Gastroesophageal sphincter (tissue), 4 donors: ENCODE measurements at regions not wholly inside any gene's neighbourhood (a gene's known extent, or its start where the extent isn't known, plus 50 kb on each side); places are given as distances from the start of the nearest gene placed in this dataset.

Experiments used
- ATAC-seq: fragments of 150-250 bp; one replicate; pipeline ENCODE4 v1.9.1; 2016; ENCODE audit warnings: mild to moderate bottlenecking, moderate library complexity
- H3K27ac ChIP-seq, 4 donors: fragments of 200-600 bp; sonication (generic) in 3 of 4; 1 replicate in 3 of 4; 2 replicates in 1 of 4; pipeline ENCODE4 v1.5.1; 2016 to 2019
- H3K27me3 ChIP-seq: fragments of 200-600 bp; sonication (generic); one replicate; pipeline ENCODE4 v1.5.1; 2019
- H3K36me3 ChIP-seq, 2 donors: fragments of 200-600 bp; sonication (generic); one replicate each; pipeline ENCODE4 v1.5.1; 2019; ENCODE audit warnings: control low read depth in 1 of 2
- H3K4me1 ChIP-seq, 3 donors: fragments of 200-600 bp; sonication (generic); 1 replicate in 2 of 3; 2 replicates in 1 of 3; pipeline ENCODE4 v1.5.1; 2016 to 2019; ENCODE audit warnings: control low read depth in 2 of 3
- H3K4me3 ChIP-seq, 2 donors: fragments of 200-600 bp; sonication (generic); one replicate each; pipeline ENCODE4 v1.5.1; 2019; ENCODE audit warnings: mild to moderate bottlenecking in 1 of 2, moderate library complexity in 1 of 2
- H3K9me3 ChIP-seq, 3 donors: fragments of 200-600 bp; sonication (generic); one replicate each; pipeline ENCODE4 v1.5.1; 2017 to 2019; ENCODE audit warnings: control low read depth in 2 of 3
- CTCF ChIP-seq, 4 experiments: fragments of 200-600 bp in 2 of 4; fragments of 450-650 bp in 2 of 4; sonication (generic) in 1 of 4; IDR thresholded peaks; one replicate each; pipeline ENCODE4 v1.5.1; 2017 to 2019; ENCODE audit warnings: antibody characterized with exemption in 4 of 4, mild to moderate bottlenecking in 2 of 4, moderate library complexity in 2 of 4
- EP300 ChIP-seq: sonication (generic); formaldehyde crosslinking; IDR thresholded peaks from one replicate; pipeline ENCODE4 v1.6.1; 2017; ENCODE audit warnings: antibody characterized with exemption, mild to moderate bottlenecking
- POLR2A ChIP-seq, 2 donors: fragments of 450-650 bp; IDR thresholded peaks; one replicate each; pipeline ENCODE4 v1.6.1; 2017; ENCODE audit warnings: antibody characterized with exemption in 2 of 2, mild to moderate bottlenecking in 2 of 2, moderate library complexity in 1 of 2
- POLR2AphosphoS5 ChIP-seq: sonication (generic); formaldehyde crosslinking; IDR thresholded peaks from one replicate; pipeline ENCODE4 v1.6.1; 2017; ENCODE audit warnings: antibody characterized with exemption
- WGBS, 2 donors: methylation state at CpG; one replicate each; pipeline ENCODE4 v1.1.5; 2018; ENCODE audit warnings: low coverage in 1 of 2; 5-methylcytosine and 5-hydroxymethylcytosine counted together

GRCh38 chr18:46379323-46379950, 275.3 kb downstream of the HAUS1 start:
- 84 to 89% methylated on average over 3 to 9 of the region's 11 CpGs for WGBS, 2 donors
- H3K36me3 ChIP-seq: no peaks in the 10 kb centered on the region
- no peak overlapping the region for H3K4me3 ChIP-seq
- H3K9me3 ChIP-seq: no peaks in the 10 kb centered on the region
- H3K27ac ChIP-seq: no peak overlapping the region
- no peaks in the 10 kb centered on the region for H3K4me1 ChIP-seq
- no peak for TF ChIP-seq POLR2A (IDR thresholded peaks at IDR 0.05)
- TF ChIP-seq CTCF (IDR thresholded peaks at IDR 0.05): no peak
- TF ChIP-seq POLR2AphosphoS5: no peak
- no peak for TF ChIP-seq EP300
- no peaks in the 10 kb centered on the region for H3K27me3 ChIP-seq
- ATAC-seq: no peak

GRCh38 chr18:46385124-46385523, 271.9 kb downstream of the LOXHD1 start:
- ATAC-seq: no peak
- H3K9me3 ChIP-seq: no peaks in the 10 kb centered on the region
- 100% methylated on average over 2 of the region's 2 CpGs; no CpG with 5 or more reads in 1 of the 2 donors for WGBS, 2 donors
- TF ChIP-seq CTCF (IDR thresholded peaks at IDR 0.05): no peak
- TF ChIP-seq EP300: no peak
- TF ChIP-seq POLR2A (IDR thresholded peaks at IDR 0.05): no peak
- TF ChIP-seq POLR2AphosphoS5: no peak
- H3K4me3 ChIP-seq: no peak overlapping the region
- H3K27me3 ChIP-seq: no peaks in the 10 kb centered on the region
- no peaks in the 10 kb centered on the region for H3K36me3 ChIP-seq
- no peak overlapping the region for H3K27ac ChIP-seq
- H3K4me1 ChIP-seq: peaks cover 8 to 28% (median 11%) of the 10 kb centered on the region in 3 donors

GRCh38 chr18:46386788-46387187, 270.2 kb downstream of the LOXHD1 start:
- Histone ChIP-seq H3K27me3 (no peaks in the 10 kb centered on the region), H3K9me3 (no peaks in the 10 kb centered on the region), H3K36me3 (no peaks in the 10 kb centered on the region), H3K27ac (peak overlapping the region in 3 of 4 donors; percentile 19 to 64 (median 64)), H3K4me3 (no peak overlapping the region), H3K4me1 (peaks cover 8 to 28% (median 11%) of the 10 kb centered on the region in 3 donors)
- no peak for TF ChIP-seq EP300
- TF ChIP-seq POLR2AphosphoS5: peak; percentile 46
- TF ChIP-seq POLR2A (IDR thresholded peaks at IDR 0.05): no peak
- no peak for TF ChIP-seq CTCF (IDR thresholded peaks at IDR 0.05)
- ATAC-seq: peak; percentile 65
- 21% methylated on average over 5 of the region's 5 CpGs; no CpG with 5 or more reads in 1 of the 2 donors for WGBS, 2 donors

DNA sequence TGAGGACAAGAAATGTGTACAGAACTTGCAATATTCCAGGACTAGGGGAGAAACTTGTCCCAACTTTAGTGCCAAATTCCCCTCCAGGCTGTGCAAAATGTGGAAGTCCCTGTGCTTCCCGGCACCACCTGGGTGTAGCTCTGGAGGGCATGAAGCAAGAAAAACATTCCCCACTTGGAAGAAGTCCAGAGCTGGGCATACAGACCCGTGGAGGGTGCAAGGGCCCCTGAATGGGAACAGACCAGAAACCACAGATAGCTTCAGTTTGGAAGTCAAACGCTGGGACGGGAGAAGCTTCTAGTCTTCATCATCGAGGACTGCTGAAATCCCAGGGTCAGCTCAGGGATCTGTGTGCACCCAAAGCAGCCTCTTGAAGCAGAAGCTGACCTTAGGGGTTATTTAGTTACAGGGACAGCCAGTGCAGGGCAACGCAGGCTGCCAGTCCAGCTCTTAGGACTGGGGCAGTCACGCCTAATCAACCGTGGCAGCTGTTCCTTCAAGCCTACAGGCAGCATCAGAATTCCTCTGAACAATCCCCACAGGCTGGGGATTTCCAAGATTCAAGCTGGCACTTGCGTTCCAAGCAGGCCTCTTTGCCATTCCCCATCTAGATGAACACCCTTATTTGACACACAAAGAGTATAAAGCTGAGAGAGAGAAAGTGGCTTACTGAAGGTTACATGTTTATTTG, 269.4 kb downstream of the LOXHD1 start:
- TF ChIP-seq CTCF (IDR thresholded peaks at IDR 0.05) (no peak), EP300 (no peak), POLR2AphosphoS5 (no peak), POLR2A (IDR thresholded peaks at IDR 0.05) (no peak)
- ATAC-seq: peak; percentile 23
- Histone ChIP-seq H3K36me3 (no peaks in the 10 kb centered on the region), H3K27me3 (no peaks in the 10 kb centered on the region), H3K9me3 (no peaks in the 10 kb centered on the region), H3K4me3 (no peak overlapping the region), H3K4me1 (peaks cover 8 to 28% (median 11%) of the 10 kb centered on the region in 3 donors), H3K27ac (peak overlapping the region in 3 of 4 donors; percentile 25 to 64 (median 64))
- WGBS, 2 donors: 16 to 53% methylated on average over 5 to 6 of the region's 9 CpGs

DNA sequence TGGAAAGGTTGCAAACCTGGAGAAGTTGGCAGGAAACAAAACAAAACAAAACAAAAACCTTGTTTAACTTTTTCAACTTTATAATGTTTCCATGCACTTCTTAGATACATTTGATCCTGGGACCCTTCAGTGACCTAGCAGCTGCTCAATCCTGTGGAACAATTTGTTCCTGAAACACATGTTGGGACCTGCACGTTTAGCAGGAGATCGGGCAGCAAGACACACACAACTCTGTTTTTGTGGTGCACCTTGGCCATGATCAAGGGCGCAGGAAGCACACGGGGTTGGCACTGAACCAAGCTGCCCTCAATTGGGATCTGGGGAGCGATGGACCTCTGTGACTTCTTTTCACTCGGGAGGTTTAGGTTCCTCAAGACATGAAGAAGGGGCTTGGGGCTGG, 268.7 kb downstream of the LOXHD1 start:
- no peaks in the 10 kb centered on the region for H3K27me3 ChIP-seq
- H3K4me1 ChIP-seq: peaks cover 8 to 28% (median 11%) of the 10 kb centered on the region in 3 donors
- ATAC-seq: no peak
- no peaks in the 10 kb centered on the region for H3K9me3 ChIP-seq
- WGBS, 2 donors: 56 to 63% methylated on average over 4 to 6 of the region's 6 CpGs
- H3K27ac ChIP-seq: peak overlapping the region in 1 of 4 donors; percentile 64
- no peaks in the 10 kb centered on the region for H3K36me3 ChIP-seq
- H3K4me3 ChIP-seq: no peak overlapping the region
- no peak for TF ChIP-seq POLR2A (IDR thresholded peaks at IDR 0.05)
- no peak for TF ChIP-seq POLR2AphosphoS5
